Esophagus muscularis mucosa (tissue), 4 donors: ENCODE measurements at regions not wholly inside any gene's neighbourhood (a gene's known extent, or its start where the extent isn't known, plus 50 kb on each side); places are given as distances from the start of the nearest gene placed in this dataset.
"Not testable (repeated sequence)": the region's sequence is repeated elsewhere in the genome, so short reads cannot be mapped to it uniquely, and the experiment has no call there.

Experiments used
- DNase-seq: peaks from one replicate; pipeline ENCODE4 v3.0.0-alpha.2; 2017; ENCODE audit errors: extremely low spot score
- H3K27ac ChIP-seq, 4 donors: fragments of 200-600 bp; sonication (generic); replicated peaks in 1 of 4; 1 replicate in 3 of 4; 2 replicates in 1 of 4; pipeline ENCODE4 v1.5.1; 2016 to 2019; ENCODE audit warnings: mild to moderate bottlenecking in 1 of 4
- H3K27me3 ChIP-seq, 4 donors: fragments of 200-600 bp; sonication (generic); one replicate each; pipeline versions ENCODE4 v1.5.1 to v1.6.0; 2016 to 2019
- H3K36me3 ChIP-seq, 4 donors: fragments of 200-600 bp; sonication (generic); one replicate each; pipeline ENCODE4 v1.5.1; 2016 to 2019
- H3K4me1 ChIP-seq, 4 donors: fragments of 200-600 bp; sonication (generic); one replicate each; pipeline ENCODE4 v1.5.1; 2016 to 2019
- H3K4me3 ChIP-seq, 4 donors: fragments of 200-600 bp; sonication (generic); 1 replicate in 2 of 4; 2 replicates in 2 of 4; pipeline ENCODE4 v1.5.1; 2016 to 2019; ENCODE audit warnings: mild to moderate bottlenecking in 4 of 4, moderate library complexity in 1 of 4
- H3K9me3 ChIP-seq, 4 donors: fragments of 200-600 bp; sonication (generic); 1 replicate in 3 of 4; 2 replicates in 1 of 4; pipeline ENCODE4 v1.5.1; 2016 to 2019
- WGBS: methylation state at CpG from one replicate; pipeline ENCODE4 v1.1.5; 2018; 5-methylcytosine and 5-hydroxymethylcytosine counted together
- intact Hi-C: fragments of 100-400 bp; cut with DNase I; formaldehyde crosslinking; loops from one replicate; pipeline ENCODE4 v1.15.1; 2023

GRCh38 chr16:22572331-22573224 is 61.9 kb downstream of the NPIPB5 start:
- H3K27me3 ChIP-seq, intact Hi-C loops, H3K27ac ChIP-seq, DNase-seq, H3K4me3 ChIP-seq, H3K4me1 ChIP-seq, H3K9me3 ChIP-seq, H3K36me3 ChIP-seq: not testable (repeated sequence)
- WGBS = 47% methylated on average over 3 of the region's 11 CpGs

DNA sequence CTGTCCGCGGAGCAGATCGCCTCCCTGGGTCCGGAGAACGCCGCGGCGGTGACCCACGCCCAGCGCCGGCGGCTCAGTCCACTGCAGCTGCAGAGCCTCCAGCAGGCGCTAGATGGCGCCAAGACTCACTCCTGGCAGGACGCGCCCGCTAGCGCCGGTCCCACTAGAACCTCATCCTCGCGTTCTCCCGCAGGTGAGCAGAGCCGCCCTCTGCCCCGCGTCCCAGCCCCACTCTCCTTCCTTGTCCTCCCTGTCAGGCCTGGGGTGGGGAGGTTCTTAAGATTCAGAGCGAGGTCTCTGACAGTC is 62.5 kb downstream of the NPIPB5 start:
- DNase-seq, H3K4me1 ChIP-seq, H3K27ac ChIP-seq, intact Hi-C loops, H3K4me3 ChIP-seq, H3K9me3 ChIP-seq, H3K27me3 ChIP-seq, H3K36me3 ChIP-seq: not testable (repeated sequence)
- no CpG with 5 or more reads among the region's 26 CpGs for WGBS

- DNase-seq, intact Hi-C loops, H3K27ac ChIP-seq, H3K4me3 ChIP-seq, H3K9me3 ChIP-seq, H3K27me3 ChIP-seq, H3K36me3 ChIP-seq, H3K4me1 ChIP-seq: not testable (repeated sequence)
- WGBS = 77% methylated on average over 6 of the region's 6 CpGs
Measured at GRCh38 chr16:22576506-22576905, 65.8 kb downstream of the NPIPB5 start.

DNA sequence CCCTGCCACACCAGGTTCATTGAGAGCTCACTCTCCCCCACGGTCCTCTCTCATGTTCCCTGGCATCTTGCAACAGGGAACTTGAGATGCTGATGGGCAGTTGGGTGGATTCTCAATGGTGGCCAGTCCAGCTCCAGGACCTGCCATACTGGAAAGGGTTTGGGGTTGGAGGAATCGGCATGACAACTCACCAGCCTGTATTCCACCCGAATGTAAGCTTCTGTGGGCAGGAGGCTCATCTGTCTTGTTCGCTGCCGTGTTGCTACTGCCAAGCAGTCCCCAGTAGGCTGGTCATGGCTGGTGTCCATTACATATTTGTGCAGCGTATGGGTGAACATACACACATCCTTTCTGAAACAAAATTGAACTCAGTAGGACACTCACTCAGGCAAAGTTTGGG is 72.5 kb downstream of the NPIPB5 start:
- not testable (repeated sequence) for H3K27me3 ChIP-seq
- 71% methylated on average over 1 of the region's 6 CpGs for WGBS

GRCh38 chr16:22584459-22584858 is 73.8 kb downstream of the NPIPB5 start:
- H3K9me3 ChIP-seq, DNase-seq, H3K4me3 ChIP-seq, H3K36me3 ChIP-seq, H3K27me3 ChIP-seq, H3K4me1 ChIP-seq, intact Hi-C loops, H3K27ac ChIP-seq: not testable (repeated sequence)
- WGBS = 81% methylated on average over 1 of the region's 3 CpGs

More for the DNA sequence above, 72.5 kb downstream of the NPIPB5 start:
- DNase-seq, H3K4me1 ChIP-seq, intact Hi-C loops, H3K4me3 ChIP-seq, H3K9me3 ChIP-seq, H3K27ac ChIP-seq, H3K36me3 ChIP-seq: not testable (repeated sequence)

DNA sequence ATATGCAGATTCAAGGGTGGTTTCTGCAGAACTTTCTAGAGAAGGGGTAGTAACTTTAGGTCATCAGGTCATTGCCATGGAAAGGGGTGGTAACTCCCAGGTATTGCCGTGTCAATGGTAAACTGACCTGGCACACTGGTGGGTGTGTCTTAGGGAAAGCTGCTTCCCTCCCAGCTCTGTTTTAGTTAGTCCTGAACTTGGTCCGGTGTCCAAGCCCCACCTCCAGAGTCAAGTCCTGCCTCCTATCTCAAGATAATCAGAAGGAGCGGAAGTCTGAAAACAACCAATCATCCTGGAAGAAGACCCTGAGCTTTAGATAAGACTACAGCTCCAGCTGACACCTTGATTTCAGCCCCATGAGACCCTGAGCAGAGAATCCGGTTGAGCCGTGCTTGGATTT is 74.2 kb downstream of the NPIPB5 start:
- not testable (repeated sequence) for H3K27me3 ChIP-seq
- no CpG with 5 or more reads among the region's 5 CpGs for WGBS

DNA sequence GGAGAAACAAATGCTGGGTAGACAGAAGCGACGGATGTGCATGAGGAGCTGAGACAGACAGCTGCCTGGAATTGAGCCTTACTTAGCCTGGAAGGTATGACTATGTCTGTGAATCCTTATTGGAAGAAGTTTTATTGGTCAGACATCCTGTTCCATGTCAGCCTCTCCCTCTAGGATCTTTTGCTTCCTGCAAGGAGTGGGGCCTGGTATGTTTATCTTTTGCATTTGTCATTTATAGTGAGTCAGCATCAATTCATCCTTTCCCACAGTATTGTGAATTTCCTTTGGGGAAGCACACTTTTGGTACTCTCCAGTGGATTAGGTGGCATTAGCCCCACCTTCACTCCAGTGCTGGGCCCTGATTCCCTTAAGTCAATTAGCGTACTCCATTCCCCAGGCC is 74.7 kb downstream of the NPIPB5 start:
- WGBS = 100% methylated on average over 2 of the region's 3 CpGs
- H3K36me3 ChIP-seq, H3K9me3 ChIP-seq, H3K27me3 ChIP-seq, DNase-seq, H3K4me1 ChIP-seq, H3K27ac ChIP-seq, H3K4me3 ChIP-seq, intact Hi-C loops: not testable (repeated sequence)

More for the DNA sequence above, 74.2 kb downstream of the NPIPB5 start:
- H3K4me3 ChIP-seq, intact Hi-C loops, H3K27ac ChIP-seq, H3K4me1 ChIP-seq, H3K36me3 ChIP-seq, DNase-seq, H3K9me3 ChIP-seq: not testable (repeated sequence)

GRCh38 chr16:22586732-22587131 is 76.0 kb downstream of the NPIPB5 start:
- H3K27me3 ChIP-seq, DNase-seq, H3K36me3 ChIP-seq, H3K27ac ChIP-seq, H3K4me1 ChIP-seq, H3K4me3 ChIP-seq, intact Hi-C loops, H3K9me3 ChIP-seq: not testable (repeated sequence)
- WGBS = no CpG with 5 or more reads among the region's 5 CpGs

DNA sequence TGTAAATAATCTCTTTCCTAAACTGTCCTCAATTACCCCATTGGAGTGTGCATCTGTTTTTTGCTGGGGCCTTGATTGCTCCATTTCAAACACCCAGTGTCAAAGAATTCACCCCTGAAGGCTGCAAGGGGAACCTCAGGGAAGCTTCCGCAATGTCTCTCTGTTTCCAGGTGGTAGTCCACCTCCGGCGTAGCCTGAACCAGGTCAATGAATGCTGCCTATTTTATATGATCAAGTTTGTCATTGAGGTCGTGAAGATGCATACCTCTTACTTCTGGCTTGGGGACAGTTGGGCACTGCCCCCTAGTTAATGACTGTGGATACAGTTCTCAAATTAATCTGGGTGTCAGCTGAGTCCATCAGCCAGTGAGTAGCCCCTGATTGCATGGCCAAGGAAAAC is 79.1 kb downstream of the NPIPB5 start:
- H3K4me3 ChIP-seq, intact Hi-C loops, H3K36me3 ChIP-seq, DNase-seq, H3K27me3 ChIP-seq, H3K4me1 ChIP-seq, H3K9me3 ChIP-seq, H3K27ac ChIP-seq: not testable (repeated sequence)
- WGBS = 67% methylated on average over 1 of the region's 4 CpGs

GRCh38 chr16:22596445-22597045 is 85.9 kb downstream of the NPIPB5 start:
- WGBS = no CpG with 5 or more reads among the region's 8 CpGs
- H3K4me1 ChIP-seq, H3K9me3 ChIP-seq, intact Hi-C loops, H3K4me3 ChIP-seq, H3K27ac ChIP-seq, DNase-seq, H3K27me3 ChIP-seq, H3K36me3 ChIP-seq: not testable (repeated sequence)

DNA sequence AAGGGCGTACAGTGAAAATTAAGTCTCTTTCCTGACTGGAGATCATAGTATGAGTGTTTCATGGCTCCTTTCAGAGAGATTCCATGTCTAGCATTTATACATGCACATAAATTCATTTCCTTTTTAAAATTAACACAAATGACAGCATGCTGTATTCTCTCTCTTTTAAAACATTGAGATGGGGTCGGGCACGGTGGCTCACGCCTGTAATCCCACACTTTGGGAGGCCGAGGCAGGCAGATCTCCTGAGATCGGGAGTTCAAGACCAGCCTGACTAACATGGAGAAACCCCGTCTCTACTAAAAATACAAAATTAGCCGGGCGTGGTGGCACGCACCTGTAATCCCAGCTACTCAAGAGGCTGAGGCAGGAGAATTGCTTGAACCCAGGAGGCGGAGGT is 93.1 kb downstream of the NPIPB5 start:
- H3K4me3 ChIP-seq, H3K9me3 ChIP-seq, H3K4me1 ChIP-seq, intact Hi-C loops, H3K36me3 ChIP-seq, H3K27me3 ChIP-seq, DNase-seq, H3K27ac ChIP-seq: not testable (repeated sequence)
- 100% methylated on average over 1 of the region's 11 CpGs for WGBS

DNA sequence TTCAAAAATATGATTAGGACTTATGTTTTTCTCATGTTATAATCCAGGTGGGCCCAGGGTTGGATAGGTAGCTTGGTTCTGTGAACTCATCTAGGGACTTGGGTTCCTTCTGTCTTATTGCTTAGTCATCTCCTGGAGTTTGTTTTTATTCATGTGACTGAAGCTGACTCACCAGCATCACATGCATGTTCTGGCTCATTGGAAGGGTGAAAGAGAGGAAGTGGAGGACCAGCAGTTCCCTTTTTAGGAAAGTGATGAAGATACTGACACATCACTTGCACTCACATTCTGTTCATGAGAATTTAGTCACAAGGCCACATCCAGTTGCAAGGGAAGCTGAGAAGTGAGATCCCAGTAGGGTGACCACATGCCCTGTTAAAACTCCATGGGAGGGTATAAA is 95.9 kb downstream of the NPIPB5 start:
- H3K36me3 ChIP-seq, H3K4me3 ChIP-seq, DNase-seq, H3K27me3 ChIP-seq, H3K9me3 ChIP-seq, H3K27ac ChIP-seq, intact Hi-C loops, H3K4me1 ChIP-seq: not testable (repeated sequence)

- H3K27ac ChIP-seq, H3K27me3 ChIP-seq, H3K4me3 ChIP-seq, H3K36me3 ChIP-seq, H3K9me3 ChIP-seq, H3K4me1 ChIP-seq, DNase-seq, intact Hi-C loops: not testable (repeated sequence)
- WGBS = no CpG with 5 or more reads among the region's 2 CpGs
Measured at GRCh38 chr16:22609798-22610197, 99.1 kb downstream of the NPIPB5 start.
